CD1c-positive myeloid dendritic cell (primary cell): ENCODE measurements at regions not wholly inside any gene's neighbourhood (a gene's known extent, or its start where the extent isn't known, plus 50 kb on each side); places are given as distances from the start of the nearest gene placed in this dataset.
"Not testable (repeated sequence)": the region's sequence is repeated elsewhere in the genome, so short reads cannot be mapped to it uniquely, and the experiment has no call there.

Experiments used
- DNase-seq: peaks from one replicate; pipeline ENCODE4 v3.0.0-alpha.2; 2016; ENCODE audit errors: extremely low spot score

DNA sequence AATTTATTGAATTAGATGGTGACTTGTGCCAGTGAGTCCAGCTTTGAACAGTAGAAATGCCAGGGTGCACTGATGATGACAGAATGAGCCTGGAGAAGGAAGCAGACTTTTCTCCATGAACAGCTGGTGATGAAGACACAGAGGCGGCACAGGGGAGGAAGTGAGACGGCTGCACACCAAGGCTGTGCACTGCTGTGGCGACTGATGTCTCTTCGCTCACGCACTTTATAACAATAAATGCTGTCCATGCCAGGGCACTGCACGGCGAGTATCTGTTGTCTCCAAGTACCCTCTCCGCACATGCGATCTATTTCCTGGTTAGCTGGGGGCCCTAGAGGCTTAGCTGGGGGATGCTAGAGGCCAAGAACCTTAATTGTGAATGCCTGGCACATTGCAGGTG is 175.2 kb downstream of the TMEM200C start:
- DNase-seq, result no peak

DNA sequence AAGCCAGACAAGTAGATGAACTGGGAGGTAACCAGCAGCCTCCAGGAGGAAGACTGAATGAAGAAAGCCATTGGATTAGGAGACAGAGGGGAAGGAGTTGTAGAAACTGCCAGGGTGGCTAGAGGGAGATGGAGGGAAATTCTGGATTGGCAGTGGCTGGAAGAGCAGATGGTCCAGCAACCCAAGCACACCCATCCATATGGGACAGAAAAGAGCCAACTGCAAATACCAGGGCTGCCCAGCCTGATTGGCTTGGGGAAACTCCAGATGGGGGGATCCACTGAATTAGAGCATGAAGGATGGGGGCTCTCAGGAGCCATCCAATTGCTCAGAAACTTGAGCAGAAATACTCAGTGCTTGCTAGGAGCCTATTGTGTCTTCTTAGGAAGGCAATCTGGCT is 173.5 kb upstream of the EPB41L3 start:
- DNase-seq, result no peak

DNA sequence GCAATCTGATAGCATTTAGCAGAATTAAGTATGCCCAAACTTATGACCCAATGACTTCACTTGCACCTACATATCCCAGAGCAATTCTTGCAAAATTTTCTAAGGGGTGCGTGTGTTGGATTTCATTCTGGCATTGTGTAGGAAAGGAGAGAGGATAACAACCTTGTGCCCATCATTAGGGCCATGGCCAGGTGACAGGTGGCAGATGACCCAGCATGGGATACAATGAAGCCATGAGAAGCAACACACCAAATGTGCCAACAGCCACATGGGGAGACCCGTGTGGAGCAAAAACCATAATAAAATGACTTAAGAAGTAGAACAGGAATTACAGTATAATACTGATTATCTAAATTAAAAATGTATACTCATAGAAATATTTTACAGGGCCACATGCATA is 166.9 kb upstream of the EPB41L3 start:
- no peak for DNase-seq

DNA sequence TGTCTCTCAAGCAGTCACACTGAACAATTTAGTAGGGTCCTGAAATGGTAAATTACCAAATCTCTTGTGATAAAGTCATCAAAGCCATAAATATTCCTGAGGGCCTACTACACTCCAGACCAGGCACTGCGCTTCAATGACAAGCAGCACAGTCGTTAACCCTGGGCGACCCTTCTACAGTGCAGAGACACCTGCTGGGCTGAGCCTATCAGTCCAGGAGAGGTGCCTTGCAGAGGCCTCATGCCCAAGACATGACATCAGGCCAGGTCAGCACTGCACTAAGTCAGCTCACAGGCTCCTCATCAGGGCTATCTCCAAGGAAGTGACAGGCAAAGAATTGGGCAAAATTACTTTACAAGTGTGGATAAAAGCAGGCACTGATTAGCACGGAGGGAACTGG is 166.4 kb upstream of the EPB41L3 start:
- no peak for DNase-seq

DNA sequence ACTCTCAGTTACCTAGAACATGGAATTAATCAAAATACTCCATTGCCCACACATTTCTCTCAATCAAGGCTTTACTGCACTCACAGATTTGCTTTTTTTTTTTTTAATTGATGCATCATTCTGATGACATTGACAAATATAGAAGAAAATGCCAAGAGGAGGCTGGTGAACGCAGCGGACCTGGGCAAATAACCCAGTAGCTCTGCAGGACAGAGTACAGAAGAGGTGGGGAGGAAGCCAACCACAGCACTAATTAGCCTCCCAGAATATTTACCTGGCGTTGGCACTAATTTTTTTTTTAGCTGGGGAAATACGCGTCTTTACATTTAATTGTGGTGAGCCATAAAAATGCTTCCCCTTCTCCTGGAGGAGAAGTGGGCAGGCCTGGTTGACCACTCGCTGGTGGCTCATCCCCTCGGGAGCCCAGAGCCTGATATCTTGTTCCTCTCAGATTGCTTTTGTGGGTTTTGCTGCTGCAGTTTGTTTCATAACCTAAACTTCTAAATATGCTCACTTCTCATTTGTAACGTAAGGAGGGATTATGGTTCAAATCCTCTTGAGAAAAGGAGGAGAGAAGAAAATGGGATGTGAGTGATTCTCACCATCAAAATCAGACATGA is 165.8 kb upstream of the EPB41L3 start:
- DNase-seq, result peak; percentile 8

DNA sequence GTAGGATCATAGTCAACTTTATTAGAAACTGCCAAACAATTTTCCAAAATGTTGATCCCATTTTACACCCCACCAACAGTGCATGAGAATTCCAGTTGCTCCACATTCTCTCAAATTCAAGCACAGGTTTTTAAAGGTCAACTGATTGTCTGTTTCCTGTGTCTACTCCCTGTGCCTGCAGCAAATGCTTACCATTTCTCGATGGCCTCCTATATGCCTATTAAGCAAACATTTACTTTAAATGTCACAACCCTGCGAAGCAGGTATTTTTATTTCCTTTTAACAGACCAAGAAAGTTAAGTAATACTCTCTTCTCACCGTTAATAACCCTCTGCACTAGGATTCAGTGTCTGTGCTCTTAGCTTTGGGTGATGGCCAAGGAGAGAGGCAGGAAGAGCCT is 163.8 kb upstream of the EPB41L3 start:
- DNase-seq, result no peak

DNA sequence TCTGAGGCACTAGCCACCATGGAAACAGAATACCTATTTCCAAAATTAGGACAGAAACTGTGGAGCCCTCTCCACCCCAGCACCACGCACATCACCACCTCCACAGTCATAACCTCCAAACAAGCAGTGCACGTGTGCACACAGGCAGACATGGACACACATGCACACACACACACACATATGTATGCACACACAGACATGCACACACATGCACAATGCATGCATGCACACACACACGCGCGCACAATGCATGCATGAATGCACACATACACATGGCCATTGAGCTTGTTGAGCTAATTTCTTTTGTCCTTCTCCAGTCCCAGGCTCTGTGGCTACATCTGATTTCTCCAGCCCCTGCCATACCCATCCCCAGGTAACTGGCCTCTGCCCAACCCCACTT is 161.6 kb upstream of the EPB41L3 start:
- DNase-seq, result no peak

DNA sequence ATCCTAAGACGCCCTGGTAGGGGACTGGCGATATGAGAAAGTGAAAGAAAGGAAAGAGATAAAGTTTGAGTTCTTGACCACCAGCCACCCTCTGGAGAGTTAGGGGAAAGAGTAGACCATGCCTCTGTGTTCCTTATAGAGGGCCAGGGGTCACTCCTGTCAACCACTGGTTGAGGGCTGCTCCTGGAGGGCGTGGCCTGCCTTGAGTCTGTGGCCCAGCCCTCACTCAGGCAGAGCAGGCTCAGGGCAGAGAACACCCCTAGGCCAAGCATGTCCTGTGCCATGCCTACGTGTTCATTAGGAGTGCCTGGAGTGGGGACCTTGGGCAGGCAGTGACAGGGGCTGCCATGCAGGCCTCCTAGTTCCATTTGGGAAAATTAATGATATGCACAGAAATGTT is 161.1 kb upstream of the EPB41L3 start:
- DNase-seq, result no peak

DNA sequence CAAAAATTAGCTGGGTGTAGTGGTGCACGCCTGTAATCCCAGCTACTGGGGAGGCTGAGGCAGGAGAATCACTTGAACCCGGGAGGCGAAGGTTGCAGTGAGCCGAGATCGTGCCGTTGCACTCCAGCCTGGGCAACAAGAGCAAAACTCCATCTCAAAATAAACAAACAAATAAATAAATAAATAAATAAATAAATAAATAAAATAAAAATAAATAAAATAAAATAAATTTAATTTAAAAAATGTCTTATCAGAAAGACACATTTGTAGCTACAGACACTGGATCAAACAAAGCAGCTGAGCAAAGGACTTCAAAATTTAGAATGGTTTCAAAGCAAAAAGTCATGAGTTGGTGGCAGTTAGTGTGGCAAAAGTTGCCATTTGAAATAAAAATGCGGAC is 158.2 kb upstream of the EPB41L3 start:
- DNase-seq, result not testable (repeated sequence)

DNA sequence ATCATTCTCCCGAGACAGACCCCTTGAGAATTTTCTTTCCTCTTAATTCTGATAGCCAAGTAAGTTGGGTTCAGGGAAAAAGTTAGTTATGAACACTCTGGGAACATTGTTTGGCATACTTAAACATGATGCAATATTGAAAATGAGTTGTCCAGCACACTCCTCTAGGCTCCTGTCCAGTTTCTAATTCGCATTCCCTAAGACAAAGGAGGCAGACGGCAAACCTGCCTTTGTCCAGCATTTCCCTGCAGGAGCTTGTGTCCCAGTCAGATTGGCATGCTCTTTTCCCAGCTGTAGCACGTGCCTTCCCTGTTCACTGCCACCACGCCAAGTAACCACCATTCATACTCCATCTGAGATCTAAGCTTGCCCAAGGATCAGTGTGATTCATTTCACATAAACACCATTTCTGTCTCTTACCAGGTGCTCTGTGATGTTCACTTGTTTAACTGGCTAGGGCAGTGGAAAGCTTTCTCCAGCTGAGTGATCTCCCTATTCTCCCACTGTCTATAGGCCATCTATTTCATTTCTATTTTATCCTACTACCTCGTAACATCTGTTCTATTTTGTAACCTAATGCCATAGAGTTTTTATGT is 150.0 kb upstream of the EPB41L3 start:
- DNase-seq, result no peak

DNA sequence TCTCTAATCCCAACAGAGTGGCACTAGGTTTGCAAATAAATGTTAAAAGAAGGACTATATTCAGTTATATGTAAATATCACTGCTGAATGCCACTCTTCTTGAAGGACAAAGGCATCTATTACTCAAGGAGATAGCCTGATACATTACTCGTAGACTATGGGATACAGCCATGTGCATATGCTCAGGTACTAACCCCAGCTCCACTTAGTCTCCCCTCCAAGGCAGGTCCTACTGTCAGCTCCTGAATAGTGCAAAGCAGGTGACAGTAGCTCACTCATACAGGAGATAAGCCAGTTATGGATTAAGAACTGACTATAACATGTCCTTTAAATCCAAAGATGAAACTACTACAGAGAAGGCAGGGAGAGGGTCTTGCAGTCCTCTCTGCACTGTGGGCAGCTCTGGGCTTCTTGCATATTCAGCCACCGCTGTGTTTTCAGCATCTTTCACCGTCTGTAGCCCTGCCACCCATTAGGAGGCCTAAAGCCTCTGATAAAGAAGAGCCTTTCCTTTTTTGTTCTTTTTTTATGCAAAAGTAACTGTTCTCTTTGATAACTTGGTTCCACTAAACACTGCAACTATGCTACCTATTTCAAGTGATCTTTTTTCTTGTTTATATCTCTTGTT is 135.1 kb upstream of the EPB41L3 start:
- no peak for DNase-seq

DNA sequence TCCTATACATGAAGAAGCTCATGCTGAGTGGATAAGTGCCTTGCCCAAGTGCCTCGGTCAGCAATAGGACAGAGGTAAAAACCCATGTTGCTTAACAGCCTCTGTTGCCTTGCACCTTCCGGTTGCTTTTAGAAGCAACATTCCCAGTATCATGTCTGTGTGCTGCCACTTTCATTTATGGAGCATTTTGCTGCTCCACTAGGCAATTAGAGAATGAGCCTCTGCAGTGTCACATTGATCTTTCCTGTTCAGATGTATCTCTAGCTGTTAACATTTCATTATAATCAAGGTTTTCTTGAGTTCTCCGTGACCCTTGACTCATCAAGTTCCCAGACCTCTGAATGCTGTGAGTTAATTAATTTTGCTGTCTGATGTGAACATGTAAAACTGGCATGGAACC is 134.5 kb upstream of the EPB41L3 start:
- DNase-seq, result no peak

DNA sequence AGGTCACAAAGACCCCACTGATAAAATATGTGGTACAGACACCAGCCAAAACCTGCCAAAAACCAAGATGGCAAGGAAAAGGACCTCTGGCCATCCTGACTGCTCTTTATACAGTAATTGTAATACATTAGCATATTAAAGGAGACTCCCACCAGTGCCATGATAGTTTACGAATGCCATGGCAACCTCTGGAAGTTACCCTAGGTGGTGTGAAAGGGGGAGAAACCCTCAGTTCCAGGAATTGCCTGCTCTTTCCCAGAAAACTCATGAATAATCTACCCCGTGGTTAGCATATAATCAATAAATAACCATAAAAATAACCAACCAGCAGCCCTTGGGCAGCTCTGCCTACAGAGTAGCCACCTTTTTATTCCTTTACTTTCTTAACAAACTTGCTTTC is 129.8 kb upstream of the EPB41L3 start:
- DNase-seq, result no peak

DNA sequence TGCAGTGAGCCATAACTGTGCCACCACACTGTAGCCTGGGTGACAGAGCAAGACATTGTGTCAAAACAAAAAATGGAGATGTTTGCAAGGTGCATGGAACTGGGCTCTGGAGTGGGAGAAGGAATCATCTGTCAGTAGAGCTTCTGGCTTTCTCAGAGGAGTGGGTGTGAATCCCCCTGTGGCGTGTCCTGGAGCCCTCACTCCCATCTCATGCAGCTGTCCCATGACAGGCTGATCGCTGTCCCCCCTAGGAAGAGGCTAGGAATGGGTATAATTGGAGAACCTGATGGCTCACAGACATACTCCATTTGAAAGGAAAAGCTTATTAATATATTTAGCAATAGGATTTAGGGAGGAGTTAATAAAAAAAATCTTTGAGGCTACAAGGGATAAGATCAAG is 125.8 kb upstream of the EPB41L3 start:
- no peak for DNase-seq

DNA sequence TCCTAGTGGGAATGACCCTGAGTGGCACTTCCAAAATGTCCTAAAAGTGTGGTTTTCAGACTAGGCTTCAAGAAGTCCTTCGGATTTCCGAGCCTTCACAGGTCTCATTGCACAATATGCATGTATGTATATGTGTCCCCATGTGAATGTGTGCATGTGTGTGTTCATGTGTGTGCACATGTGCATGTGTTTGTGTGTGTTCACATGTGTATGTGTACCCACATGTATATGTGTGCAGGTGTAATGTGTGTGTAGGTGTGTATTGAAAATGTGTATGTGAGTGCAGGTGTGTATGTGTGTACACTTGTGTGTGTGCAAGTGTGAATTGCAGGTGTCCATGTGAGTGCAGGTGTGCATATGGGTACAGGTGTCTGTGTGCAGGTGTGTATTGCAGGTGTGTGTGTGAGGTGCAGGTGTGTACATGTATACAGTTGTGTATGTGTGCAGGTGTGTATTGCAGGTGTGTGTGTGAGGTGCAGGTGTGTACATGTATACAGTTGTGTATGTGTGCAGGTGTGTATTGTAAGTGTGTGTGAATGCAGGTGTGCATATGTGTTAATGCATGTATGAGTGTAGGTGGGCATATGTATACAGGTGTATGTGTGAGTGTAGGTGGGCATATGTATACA is 124.4 kb upstream of the EPB41L3 start:
- no peak for DNase-seq

DNA sequence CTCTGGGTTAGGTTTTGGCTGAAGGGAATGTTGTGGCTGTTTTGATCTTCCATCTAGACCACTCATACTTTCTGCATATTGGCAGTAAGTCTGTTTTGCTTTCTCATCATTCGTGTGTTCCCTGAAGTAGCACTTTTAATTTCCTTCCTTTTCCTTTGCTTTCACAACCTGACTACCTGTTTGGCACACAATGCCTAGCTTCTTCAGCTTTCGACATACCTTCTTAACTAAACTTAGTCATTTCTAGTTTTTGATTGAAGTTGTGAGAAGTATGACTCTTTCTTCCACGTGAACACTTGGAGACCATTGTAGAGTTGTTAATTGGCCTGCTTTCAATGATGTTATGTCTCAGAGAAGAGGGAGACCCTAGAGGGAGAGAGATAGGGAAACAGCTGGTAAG is 123.6 kb upstream of the EPB41L3 start:
- DNase-seq, result no peak

DNA sequence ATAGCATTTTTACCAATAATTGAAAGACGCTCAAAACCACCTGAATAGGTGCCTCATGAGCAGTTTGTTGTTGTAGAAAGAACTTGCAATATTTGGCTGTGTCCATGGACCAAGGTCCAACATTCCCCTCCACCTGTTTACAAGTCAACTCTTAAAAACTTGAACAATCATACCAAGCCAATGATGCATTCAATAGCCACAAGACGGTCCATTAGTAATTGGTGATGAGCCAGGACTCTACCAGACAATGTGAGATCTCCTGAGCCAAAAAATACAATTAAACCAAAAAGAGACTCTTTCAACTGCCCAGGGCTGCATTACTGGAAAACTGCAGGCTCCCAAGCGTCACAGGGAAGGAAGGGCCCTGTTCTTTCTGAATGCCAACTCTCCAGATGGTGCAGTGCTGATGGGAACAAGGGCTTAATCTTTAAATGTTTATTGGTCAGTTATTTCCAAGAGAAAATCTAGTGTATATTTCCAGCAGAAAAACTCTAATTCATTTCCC is 118.8 kb upstream of the EPB41L3 start:
- no peak for DNase-seq

DNA sequence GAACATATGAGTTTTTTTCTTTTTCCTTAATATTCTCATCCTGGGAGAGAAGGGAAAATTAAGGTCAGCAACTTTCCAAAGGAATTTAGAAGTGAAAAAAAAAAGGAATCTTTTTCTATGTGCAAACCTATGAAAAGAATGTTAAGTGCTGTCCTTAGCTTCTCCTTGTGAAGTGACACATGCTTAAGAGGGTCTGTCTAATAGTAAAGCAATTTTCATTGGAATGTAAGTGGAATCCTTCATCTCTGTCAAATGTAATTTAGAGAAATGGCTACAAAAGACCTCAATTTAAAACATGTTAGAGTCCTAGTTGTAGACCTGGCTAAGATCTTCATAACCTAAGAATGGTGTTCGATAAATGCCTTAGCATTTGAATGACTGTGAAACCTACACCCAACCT is 117.4 kb upstream of the EPB41L3 start:
- DNase-seq, result no peak

DNA sequence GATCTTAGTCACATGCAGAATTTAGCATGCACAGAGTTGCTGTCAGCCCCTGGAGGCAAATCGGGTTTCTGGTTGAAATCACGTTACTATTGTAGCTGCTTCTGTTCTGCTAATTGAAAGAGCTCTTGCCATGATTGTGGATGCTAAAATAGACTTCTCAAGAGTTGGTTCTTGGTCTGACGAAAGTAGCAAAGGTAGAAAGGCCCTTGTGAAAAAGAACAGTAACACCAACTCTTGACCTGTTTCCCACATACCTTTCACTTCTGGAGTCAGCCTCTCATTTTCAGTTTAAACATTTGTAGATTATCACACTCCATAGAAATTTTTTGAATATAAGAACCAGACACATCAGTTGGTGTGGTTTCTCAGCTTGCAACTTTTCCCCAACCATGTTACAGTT is 110.0 kb upstream of the EPB41L3 start:
- DNase-seq, result no peak

DNA sequence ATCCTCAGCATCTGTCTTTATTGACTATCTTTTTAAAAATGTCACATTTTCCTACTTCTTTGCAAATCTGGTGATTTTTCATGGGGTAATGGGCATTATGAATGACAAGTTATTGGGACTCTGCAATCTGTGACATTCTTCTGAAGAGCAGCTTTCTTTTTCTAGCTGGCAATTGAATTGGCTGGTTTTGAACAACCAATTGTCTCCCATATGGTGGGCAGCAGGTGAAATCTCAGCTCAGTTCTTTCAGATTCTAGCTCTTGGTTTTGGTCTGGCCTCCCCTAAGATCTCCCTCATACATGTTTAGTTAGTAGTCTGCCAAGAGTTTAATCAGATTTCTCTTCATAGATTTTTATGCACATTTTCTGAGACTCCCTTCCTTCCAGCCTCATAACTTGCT is 107.9 kb upstream of the EPB41L3 start:
- no peak for DNase-seq

DNA sequence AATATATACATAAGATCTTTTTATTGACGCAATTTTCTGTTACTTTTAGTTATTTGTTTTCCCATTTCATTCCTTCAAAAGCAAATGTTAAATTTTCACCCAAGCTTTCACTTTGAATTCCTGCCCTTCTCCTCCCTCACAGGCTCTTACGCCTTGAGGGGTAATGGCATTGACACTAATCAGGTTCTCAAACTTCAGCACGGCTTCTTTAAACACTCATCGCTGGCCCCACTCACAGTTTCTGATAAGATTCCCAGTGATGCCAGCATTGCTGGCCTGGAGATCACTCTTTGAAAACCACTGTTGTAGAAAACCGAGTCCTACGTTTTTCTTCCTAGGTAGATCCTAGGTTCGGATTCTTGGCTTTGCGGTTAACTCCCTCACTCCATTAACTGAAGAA is 105.6 kb upstream of the EPB41L3 start:
- DNase-seq, result no peak

DNA sequence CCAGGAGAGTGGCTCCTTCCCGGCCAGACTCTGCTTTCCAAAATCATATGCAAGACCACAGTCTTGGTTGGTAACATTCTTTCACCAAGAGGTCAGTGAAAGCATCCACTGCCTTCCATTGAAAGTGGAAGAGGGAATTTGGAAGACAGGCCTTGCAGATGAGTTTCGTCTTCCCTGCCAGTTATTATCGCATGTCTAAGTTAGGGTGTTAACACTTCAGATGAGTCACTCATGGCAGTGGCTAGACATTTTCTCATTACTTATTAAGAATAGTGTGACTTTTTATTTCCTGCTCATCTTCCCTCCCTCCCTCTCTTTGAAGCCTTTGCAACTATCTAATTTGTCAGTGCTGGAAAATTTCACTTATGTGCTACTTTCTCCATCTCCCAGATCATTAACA is 102.9 kb upstream of the EPB41L3 start:
- DNase-seq, result no peak

DNA sequence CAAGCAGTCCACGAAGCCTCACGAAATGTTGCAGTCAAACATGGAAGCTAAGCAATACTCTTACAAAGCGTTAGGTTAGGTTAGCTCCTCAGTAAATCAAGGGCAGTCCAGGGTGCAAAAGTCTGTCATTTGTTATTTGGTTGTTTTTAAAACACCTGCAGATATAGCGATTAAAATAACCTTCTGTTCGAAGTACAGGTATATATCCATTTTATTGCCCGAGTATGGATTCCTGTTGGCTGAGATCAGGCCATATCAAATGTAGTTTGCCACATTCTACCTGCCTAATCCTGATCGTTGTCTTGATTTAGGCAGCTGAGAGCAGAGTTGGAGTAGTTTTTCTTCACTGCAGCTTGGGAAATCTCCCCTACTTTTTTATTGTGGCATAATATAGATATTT is 99.5 kb upstream of the EPB41L3 start:
- no peak for DNase-seq
